ENCODE measurements at regions not wholly inside any gene's neighbourhood (a gene's known extent, or its start where the extent isn't known, plus 50 kb on each side); places are given as distances from the start of the nearest gene placed in this dataset.

DNA sequence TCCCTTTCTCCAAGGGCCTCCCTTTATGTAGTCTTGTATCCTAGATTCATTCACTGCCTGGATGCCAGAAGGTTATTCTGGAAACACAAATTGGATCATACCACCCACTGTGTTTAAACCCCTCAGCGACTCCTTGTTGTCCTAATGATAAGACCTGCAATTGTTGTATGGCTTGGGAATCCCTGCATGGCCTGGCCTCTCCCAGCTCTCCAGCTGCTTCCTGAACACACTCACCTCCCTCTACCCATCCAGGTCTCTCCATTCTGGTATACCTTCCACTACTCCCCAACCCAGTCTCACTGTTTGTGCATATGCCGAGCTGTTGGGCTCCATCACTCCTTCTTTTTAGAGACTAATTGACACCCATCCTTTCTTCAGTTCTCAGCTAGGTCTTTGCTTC, 124.3 kb upstream of the ALX4 start:
- TF ChIP-seq, protein P1, sequence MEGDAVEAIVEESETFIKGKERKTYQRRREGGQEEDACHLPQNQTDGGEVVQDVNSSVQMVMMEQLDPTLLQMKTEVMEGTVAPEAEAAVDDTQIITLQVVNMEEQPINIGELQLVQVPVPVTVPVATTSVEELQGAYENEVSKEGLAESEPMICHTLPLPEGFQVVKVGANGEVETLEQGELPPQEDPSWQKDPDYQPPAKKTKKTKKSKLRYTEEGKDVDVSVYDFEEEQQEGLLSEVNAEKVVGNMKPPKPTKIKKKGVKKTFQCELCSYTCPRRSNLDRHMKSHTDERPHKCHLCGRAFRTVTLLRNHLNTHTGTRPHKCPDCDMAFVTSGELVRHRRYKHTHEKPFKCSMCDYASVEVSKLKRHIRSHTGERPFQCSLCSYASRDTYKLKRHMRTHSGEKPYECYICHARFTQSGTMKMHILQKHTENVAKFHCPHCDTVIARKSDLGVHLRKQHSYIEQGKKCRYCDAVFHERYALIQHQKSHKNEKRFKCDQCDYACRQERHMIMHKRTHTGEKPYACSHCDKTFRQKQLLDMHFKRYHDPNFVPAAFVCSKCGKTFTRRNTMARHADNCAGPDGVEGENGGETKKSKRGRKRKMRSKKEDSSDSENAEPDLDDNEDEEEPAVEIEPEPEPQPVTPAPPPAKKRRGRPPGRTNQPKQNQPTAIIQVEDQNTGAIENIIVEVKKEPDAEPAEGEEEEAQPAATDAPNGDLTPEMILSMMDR (IDR thresholded peaks at IDR 0.05; ENCODE audit: insufficient read depth, low read depth, low read length) = no peak
- no peak for TF ChIP-seq EZH2 (IDR thresholded peaks at IDR 0.05; ENCODE audit: insufficient read depth, low read length)

All from astrocyte (in vitro differentiated cells and primary cell).